H9 (cell line): ENCODE measurements at regions not wholly inside any gene's neighbourhood (a gene's known extent, or its start where the extent isn't known, plus 50 kb on each side); places are given as distances from the start of the nearest gene placed in this dataset.

Source experiments
- DNase-seq: peaks from one replicate; pipeline ENCODE4 v3.0.0-alpha.2; 2017
- H2AFZ ChIP-seq: one replicate; pipeline ENCODE4 v1.6.1; 2013; ENCODE audit warnings: mild to moderate bottlenecking, low read length, control low read depth, moderate library complexity
- H2AK5ac ChIP-seq: 2 replicates; pipeline ENCODE4 v1.6.1; 2013; ENCODE audit warnings: low read length, control low read depth, mixed read lengths; ENCODE audit not compliant: insufficient read length
- H2BK120ac ChIP-seq: one replicate; pipeline ENCODE4 v1.6.1; 2013; ENCODE audit warnings: low read depth, mild to moderate bottlenecking, low read length, control low read depth, inconsistent platforms; ENCODE audit not compliant: poor library complexity, severe bottlenecking
- H2BK12ac ChIP-seq: 2 replicates; pipeline ENCODE4 v1.6.1; 2013; ENCODE audit warnings: low read length, control low read depth, mixed read lengths, low read depth; ENCODE audit not compliant: insufficient read length
- H2BK15ac ChIP-seq: 2 replicates; pipeline ENCODE4 v1.6.1; 2013; ENCODE audit warnings: low read depth, low read length, control low read depth
- H2BK20ac ChIP-seq: one replicate; pipeline ENCODE4 v1.6.1; 2013; ENCODE audit warnings: low read depth, mild to moderate bottlenecking, low read length, control low read depth, inconsistent platforms; ENCODE audit not compliant: poor library complexity, severe bottlenecking
- H2BK5ac ChIP-seq: 2 replicates; pipeline ENCODE4 v1.6.1; 2013; ENCODE audit warnings: low read length, control low read depth, mixed read lengths; ENCODE audit not compliant: insufficient read length
- H3K14ac ChIP-seq: 2 replicates; pipeline ENCODE4 v1.6.1; 2013; ENCODE audit warnings: low read length, control low read depth; ENCODE audit not compliant: insufficient read depth
- H3K18ac ChIP-seq: 2 replicates; pipeline ENCODE4 v1.6.1; 2013; ENCODE audit warnings: low read depth, mild to moderate bottlenecking, mixed read lengths, low read length, control low read depth; ENCODE audit not compliant: insufficient read length
- H3K23ac ChIP-seq: 2 replicates; pipeline ENCODE4 v1.6.1; 2013; ENCODE audit warnings: low read length, control low read depth, mixed read lengths, low read depth; ENCODE audit not compliant: insufficient read length
- H3K23me2 ChIP-seq: 2 replicates; pipeline ENCODE4 v1.6.1; 2013; ENCODE audit warnings: low read depth, mild to moderate bottlenecking, mixed read lengths, low read length, control low read depth; ENCODE audit not compliant: insufficient read length, poor library complexity, severe bottlenecking
- H3K27ac ChIP-seq: 2 replicates; pipeline ENCODE4 v1.5.1; 2013; ENCODE audit warnings: low read length, control low read depth, mixed read lengths, low read depth; ENCODE audit not compliant: insufficient read length
- H3K27me3 ChIP-seq: 2 replicates; pipeline ENCODE4 v1.6.1; 2013; ENCODE audit warnings: low read length, control low read depth, inconsistent platforms; ENCODE audit not compliant: insufficient read depth
- H3K4ac ChIP-seq: 2 replicates; pipeline ENCODE4 v1.6.1; 2013; ENCODE audit warnings: low read depth, mild to moderate bottlenecking, control low read depth, inconsistent platforms, low read length, moderate library complexity
- H3K4me1 ChIP-seq: 2 replicates; pipeline ENCODE4 v1.6.1; 2013; ENCODE audit warnings: low read length, control low read depth, inconsistent platforms; ENCODE audit not compliant: insufficient read depth
- H3K4me2 ChIP-seq: 2 replicates; pipeline ENCODE4 v1.6.1; 2013; ENCODE audit warnings: low read length, control low read depth, mixed read lengths; ENCODE audit not compliant: insufficient read length, insufficient read depth
- H3K56ac ChIP-seq: 2 replicates; pipeline ENCODE4 v1.6.1; 2013; ENCODE audit warnings: low read depth, mild to moderate bottlenecking, mixed read lengths, low read length, control low read depth; ENCODE audit not compliant: insufficient read length
- H3K79me1 ChIP-seq: 2 replicates; pipeline ENCODE4 v1.6.1; 2013; ENCODE audit warnings: low read depth, mild to moderate bottlenecking, moderate library complexity, low read length, control low read depth, inconsistent platforms; ENCODE audit not compliant: insufficient read depth, poor library complexity, severe bottlenecking
- H3K79me2 ChIP-seq: 2 replicates; pipeline ENCODE4 v1.6.1; 2013; ENCODE audit warnings: low read length, control low read depth, inconsistent platforms; ENCODE audit not compliant: insufficient read depth
- H3K9ac ChIP-seq: 2 replicates; pipeline ENCODE4 v1.6.1; 2013; ENCODE audit warnings: low read length, control low read depth, mixed read lengths; ENCODE audit not compliant: insufficient read length; ENCODE audit errors: extremely low read depth
- H3K9me3 ChIP-seq: one replicate; pipeline ENCODE4 v1.6.1; 2013; ENCODE audit warnings: low read depth, low read length, inconsistent platforms; ENCODE audit not compliant: control insufficient read depth
- H3T11ph ChIP-seq: one replicate; pipeline ENCODE4 v1.6.1; 2013; ENCODE audit warnings: mild to moderate bottlenecking, low read length, control low read depth, inconsistent platforms
- H4K20me1 ChIP-seq: one replicate; pipeline ENCODE4 v1.6.1; 2013; ENCODE audit not compliant: control insufficient read depth, insufficient read length, insufficient read depth
- H4K5ac ChIP-seq: 2 replicates; pipeline ENCODE4 v1.6.1; 2013; ENCODE audit warnings: low read depth, mild to moderate bottlenecking, mixed read lengths, low read length, control low read depth; ENCODE audit not compliant: insufficient read length
- H4K8ac ChIP-seq: replicated peaks from 2 replicates; pipeline ENCODE4 v1.6.1; 2013; ENCODE audit warnings: low read length, control low read depth, mixed read lengths, low read depth; ENCODE audit not compliant: insufficient read length
- H4K91ac ChIP-seq: 2 replicates; pipeline ENCODE4 v1.6.1; 2013; ENCODE audit warnings: low read depth, mild to moderate bottlenecking, moderate library complexity, mixed read lengths, low read length, control low read depth; ENCODE audit not compliant: insufficient read length
- H3K27ac Mint-ChIP-seq, 3 experiments: 2 replicates in 2 of 3; 3 replicates in 1 of 3; pipeline ENCODE4 v1.8.0; 2020 to 2021; ENCODE audit warnings: mixed read lengths in 3 of 3, mild to moderate bottlenecking in 1 of 3, moderate library complexity in 1 of 3
- H3K27me3 Mint-ChIP-seq: 2 replicates; pipeline ENCODE4 v1.8.0; 2021; ENCODE audit warnings: low read depth, mild to moderate bottlenecking, moderate library complexity, mixed read lengths
- H3K36me3 Mint-ChIP-seq, 3 experiments: 2 replicates in 2 of 3; 3 replicates in 1 of 3; pipeline ENCODE4 v1.8.0; 2020 to 2021; ENCODE audit warnings: low read depth in 3 of 3, mixed read lengths in 3 of 3; ENCODE audit not compliant: insufficient read depth in 1 of 3
- H3K4me1 Mint-ChIP-seq, 2 experiments: 2 replicates each; pipeline ENCODE4 v1.8.0; 2020; ENCODE audit warnings: mixed read lengths in 2 of 2
- H3K4me3 Mint-ChIP-seq, 2 experiments: 2 replicates in 1 of 2; 3 replicates in 1 of 2; pipeline ENCODE4 v1.8.0; 2020 to 2021; ENCODE audit warnings: mild to moderate bottlenecking in 2 of 2, mixed read lengths in 2 of 2, moderate library complexity in 1 of 2
- H3K9me3 Mint-ChIP-seq, 2 experiments: 2 replicates in 1 of 2; 3 replicates in 1 of 2; pipeline ENCODE4 v1.8.0; 2020; ENCODE audit warnings: mild to moderate bottlenecking in 2 of 2, mixed read lengths in 2 of 2, moderate library complexity in 1 of 2
- WGBS: extraction: QIAGEN DNeasy Blood & Tissue Kit; methylation state at CpG from one replicate; pipeline ENCODE4 v1.1.7; 2013; ENCODE audit warnings: missing lambda C conversion rate, low lambda C conversion rate, mixed read lengths; ENCODE audit not compliant: insufficient read length; ENCODE audit errors: extremely low coverage; 5-methylcytosine and 5-hydroxymethylcytosine counted together
- TF ChIP-seq, protein P1 (sequence below): fragments of 200-600 bp; sonication (generic); conservative IDR thresholded peaks from 3 replicates; pipeline ENCODE4 v1.8.0; 2021; ENCODE audit warnings: antibody characterized with exemption, mild to moderate bottlenecking

DNA sequence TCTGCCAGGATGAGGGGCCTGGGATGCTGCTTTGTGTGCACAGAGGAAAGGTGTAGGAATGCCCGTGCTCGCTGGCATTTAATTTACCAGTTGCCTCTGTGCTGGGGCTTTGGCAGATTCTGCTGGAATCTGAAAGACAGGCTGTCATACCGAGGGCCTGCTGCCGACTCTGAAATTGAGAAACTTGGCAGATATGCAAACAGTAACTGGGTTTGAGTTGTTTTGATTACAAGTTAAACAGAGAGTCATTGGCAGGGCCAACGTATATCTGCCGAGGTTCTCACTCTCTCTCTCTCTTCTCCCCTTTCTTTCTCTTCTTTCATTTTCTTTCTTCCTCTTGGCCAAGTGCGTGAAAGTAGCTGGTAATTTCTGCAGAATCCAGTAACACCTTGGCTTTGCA, 618.7 kb downstream of the VRK1 start:
- no peak overlapping the region for H2AK5ac ChIP-seq
- Mint-ChIP-seq H3K4me3 (no peak overlapping the region), H3K27ac (no peak overlapping the region), H3K36me3 (no peaks in the 10 kb centered on the region), H3K27me3 (peaks cover 4% of the 10 kb centered on the region), H3K4me1 (peaks cover 2 to 37% of the 10 kb centered on the region in 2 experiments), H3K9me3 (no peaks in the 10 kb centered on the region)
- no peak overlapping the region for H2BK15ac ChIP-seq
- TF ChIP-seq, protein P1, sequence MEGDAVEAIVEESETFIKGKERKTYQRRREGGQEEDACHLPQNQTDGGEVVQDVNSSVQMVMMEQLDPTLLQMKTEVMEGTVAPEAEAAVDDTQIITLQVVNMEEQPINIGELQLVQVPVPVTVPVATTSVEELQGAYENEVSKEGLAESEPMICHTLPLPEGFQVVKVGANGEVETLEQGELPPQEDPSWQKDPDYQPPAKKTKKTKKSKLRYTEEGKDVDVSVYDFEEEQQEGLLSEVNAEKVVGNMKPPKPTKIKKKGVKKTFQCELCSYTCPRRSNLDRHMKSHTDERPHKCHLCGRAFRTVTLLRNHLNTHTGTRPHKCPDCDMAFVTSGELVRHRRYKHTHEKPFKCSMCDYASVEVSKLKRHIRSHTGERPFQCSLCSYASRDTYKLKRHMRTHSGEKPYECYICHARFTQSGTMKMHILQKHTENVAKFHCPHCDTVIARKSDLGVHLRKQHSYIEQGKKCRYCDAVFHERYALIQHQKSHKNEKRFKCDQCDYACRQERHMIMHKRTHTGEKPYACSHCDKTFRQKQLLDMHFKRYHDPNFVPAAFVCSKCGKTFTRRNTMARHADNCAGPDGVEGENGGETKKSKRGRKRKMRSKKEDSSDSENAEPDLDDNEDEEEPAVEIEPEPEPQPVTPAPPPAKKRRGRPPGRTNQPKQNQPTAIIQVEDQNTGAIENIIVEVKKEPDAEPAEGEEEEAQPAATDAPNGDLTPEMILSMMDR = no peak
- no peak overlapping the region for H3K9ac ChIP-seq
- no peak for DNase-seq
- H3K4ac ChIP-seq = no peak overlapping the region
- peaks cover 13% of the 10 kb centered on the region for H3K23me2 ChIP-seq
- H4K5ac ChIP-seq = no peak overlapping the region
- no peaks in the 10 kb centered on the region for H3K9me3 ChIP-seq
- no peak overlapping the region for H3K27ac ChIP-seq
- H2BK12ac ChIP-seq = no peak overlapping the region
- H3T11ph ChIP-seq = no peak overlapping the region
- no peak overlapping the region for H4K8ac ChIP-seq
- H3K18ac ChIP-seq = no peak overlapping the region
- no peaks in the 10 kb centered on the region for H4K20me1 ChIP-seq
- H3K56ac ChIP-seq = no peak overlapping the region
- no peak overlapping the region for H2AFZ ChIP-seq
- no peak overlapping the region for H3K4me2 ChIP-seq
- no peak overlapping the region for H4K91ac ChIP-seq
- peaks cover 12% of the 10 kb centered on the region; the same call in 1 of the 2 replicates for H3K4me1 ChIP-seq
- no CpG with 5 or more reads among the region's 7 CpGs for WGBS
- H2BK20ac ChIP-seq = no peak overlapping the region
- H3K79me2 ChIP-seq = no peaks in the 10 kb centered on the region
- no peaks in the 10 kb centered on the region; the same call in 1 of the 2 replicates for H3K27me3 ChIP-seq
- no peak overlapping the region for H3K23ac ChIP-seq
- H2BK120ac ChIP-seq = no peak overlapping the region
- H2BK5ac ChIP-seq = no peak overlapping the region
- no peak overlapping the region for H3K14ac ChIP-seq
- H3K79me1 ChIP-seq = no peaks in the 10 kb centered on the region
